Osteoblast (primary cell): ENCODE measurements at regions not wholly inside any gene's neighbourhood (a gene's known extent, or its start where the extent isn't known, plus 50 kb on each side); places are given as distances from the start of the nearest gene placed in this dataset.

Source experiments
- DNase-seq: peaks from one replicate; pipeline ENCODE4 v3.0.0; 2011; ENCODE audit warnings: low spot score, mixed read lengths; ENCODE audit not compliant: insufficient read length; ENCODE audit errors: missing footprints
- H2AFZ ChIP-seq: 2 replicates; pipeline ENCODE4 v1.6.0; 2011; ENCODE audit warnings: mild to moderate bottlenecking, low read length
- H3K27ac ChIP-seq: 2 replicates; pipeline ENCODE4 v1.5.1; 2011; ENCODE audit warnings: mild to moderate bottlenecking, low read depth, low read length, moderate library complexity
- H3K27me3 ChIP-seq: 2 replicates; pipeline ENCODE4 v1.6.0; 2012; ENCODE audit warnings: mild to moderate bottlenecking, control low read depth, inconsistent platforms, low read length, moderate library complexity; ENCODE audit not compliant: insufficient read depth
- H3K36me3 ChIP-seq: 2 replicates; pipeline ENCODE4 v1.5.1; 2011; ENCODE audit warnings: mild to moderate bottlenecking, low read length, control low read depth, moderate library complexity; ENCODE audit not compliant: insufficient read depth
- H3K4me1 ChIP-seq: 2 replicates; pipeline ENCODE4 v1.5.1; 2011; ENCODE audit warnings: mild to moderate bottlenecking, low read length, control low read depth, moderate library complexity; ENCODE audit not compliant: insufficient read depth
- H3K4me2 ChIP-seq: 2 replicates; pipeline ENCODE4 v1.6.0; 2011; ENCODE audit warnings: mild to moderate bottlenecking, low read length; ENCODE audit not compliant: insufficient read depth
- H3K4me3 ChIP-seq: fragments of 200-600 bp; sonication (generic); 3 replicates; pipeline ENCODE4 v1.5.1; 2012; ENCODE audit warnings: mild to moderate bottlenecking, low read length, inconsistent platforms; ENCODE audit not compliant: insufficient read depth
- H3K79me2 ChIP-seq: 2 replicates; pipeline ENCODE4 v1.6.0; 2012; ENCODE audit warnings: mild to moderate bottlenecking, low read length, control low read depth, inconsistent platforms; ENCODE audit not compliant: insufficient read depth
- H3K9me3 ChIP-seq: 2 replicates; pipeline ENCODE4 v1.5.1; 2011; ENCODE audit warnings: low read depth, low read length, control low read depth
- H4K20me1 ChIP-seq: 2 replicates; pipeline ENCODE4 v1.6.0; 2012; ENCODE audit warnings: mild to moderate bottlenecking, low read length, control low read depth; ENCODE audit not compliant: insufficient read depth
- CTCF ChIP-seq: IDR thresholded peaks from 2 replicates; pipeline ENCODE4 v1.5.1; 2011; ENCODE audit warnings: mild to moderate bottlenecking, low read depth, low read length, moderate library complexity; ENCODE audit errors: extremely low read depth

GRCh38 chr7:134371971-134372370, 55.2 kb upstream of the SLC35B4 start:
- no peaks in the 10 kb centered on the region for H3K27me3 ChIP-seq
- H3K4me1 ChIP-seq, result peaks cover 21% of the 10 kb centered on the region
- no peaks in the 10 kb centered on the region for H3K9me3 ChIP-seq
- H3K4me3 ChIP-seq, result no peak overlapping the region
- H3K79me2 ChIP-seq, result no peaks in the 10 kb centered on the region
- no peak overlapping the region for H2AFZ ChIP-seq
- DNase-seq, result no peak
- H4K20me1 ChIP-seq, result no peaks in the 10 kb centered on the region
- H3K27ac ChIP-seq, result no peak overlapping the region
- no peak for TF ChIP-seq CTCF
- H3K4me2 ChIP-seq, result no peak overlapping the region
- no peaks in the 10 kb centered on the region for H3K36me3 ChIP-seq

GRCh38 chr7:134371536-134371935, 54.8 kb upstream of the SLC35B4 start:
- Histone ChIP-seq H2AFZ (no peak overlapping the region), H3K27me3 (no peaks in the 10 kb centered on the region), H3K79me2 (no peaks in the 10 kb centered on the region), H4K20me1 (no peaks in the 10 kb centered on the region), H3K27ac (no peak overlapping the region), H3K4me3 (no peak overlapping the region), H3K4me2 (no peak overlapping the region), H3K36me3 (no peaks in the 10 kb centered on the region), H3K9me3 (no peaks in the 10 kb centered on the region), H3K4me1 (peaks cover 21% of the 10 kb centered on the region)
- no peak for TF ChIP-seq CTCF
- DNase-seq, result no peak

- DNase-seq, result no peak
- Histone ChIP-seq H3K4me1 (peaks cover 34% of the 10 kb centered on the region), H3K79me2 (no peaks in the 10 kb centered on the region), H3K4me2 (no peak overlapping the region), H3K4me3 (no peak overlapping the region), H3K27ac (no peak overlapping the region), H2AFZ (no peak overlapping the region), H3K9me3 (no peaks in the 10 kb centered on the region), H3K27me3 (no peaks in the 10 kb centered on the region), H3K36me3 (no peaks in the 10 kb centered on the region), H4K20me1 (no peaks in the 10 kb centered on the region)
- no peak for TF ChIP-seq CTCF
Measured at GRCh38 chr7:134370135-134370534, 53.4 kb upstream of the SLC35B4 start.

- H2AFZ ChIP-seq, result peak overlapping the region; percentile 4
- H3K79me2 ChIP-seq, result no peaks in the 10 kb centered on the region
- TF ChIP-seq CTCF, result no peak
- no peaks in the 10 kb centered on the region for H4K20me1 ChIP-seq
- H3K4me3 ChIP-seq, result no peak overlapping the region
- H3K9me3 ChIP-seq, result no peaks in the 10 kb centered on the region
- no peaks in the 10 kb centered on the region for H3K27me3 ChIP-seq
- H3K4me1 ChIP-seq, result peaks cover 44% of the 10 kb centered on the region
- H3K36me3 ChIP-seq, result no peaks in the 10 kb centered on the region
- H3K4me2 ChIP-seq, result peak overlapping the region; percentile 45
- peak overlapping the region; percentile 4 for H3K27ac ChIP-seq
- DNase-seq, result no peak
Measured at GRCh38 chr7:134368851-134369544, 52.3 kb upstream of the SLC35B4 start.
